ENCODE measurements at regions not wholly inside any gene's neighbourhood (a gene's known extent, or its start where the extent isn't known, plus 50 kb on each side); places are given as distances from the start of the nearest gene placed in this dataset.

DNA sequence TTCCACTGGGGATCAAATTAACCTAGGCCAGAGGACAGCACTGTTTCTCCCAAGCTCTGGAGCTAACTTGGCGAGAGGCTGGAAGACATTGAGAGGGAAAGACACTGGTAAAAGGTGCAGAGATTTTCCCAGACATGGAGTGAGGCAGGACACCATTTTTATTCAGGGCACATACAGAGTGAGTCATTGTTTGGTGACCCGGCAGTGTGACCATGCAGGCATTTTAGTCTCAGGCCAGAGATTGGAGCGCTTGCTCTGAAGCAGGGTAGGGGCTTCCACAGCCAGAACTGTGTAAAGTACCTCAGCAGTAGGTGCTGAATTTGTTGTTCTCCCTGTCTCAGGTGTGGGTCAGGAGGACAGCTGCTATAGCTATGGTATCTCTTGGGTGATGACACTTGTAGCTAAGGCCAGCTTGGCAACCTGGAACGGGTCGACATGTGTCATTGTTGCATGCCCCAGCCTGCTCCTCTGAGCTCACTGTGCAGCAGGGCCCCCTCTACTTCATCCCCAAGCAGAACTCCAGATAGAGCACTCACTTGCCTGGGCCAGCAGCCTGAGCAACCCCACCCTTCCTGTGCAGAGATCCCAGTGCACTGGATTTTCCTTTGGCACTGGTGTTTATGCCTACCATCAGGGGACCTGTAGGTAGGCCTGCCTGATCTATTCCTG lies 79.8 kb upstream of the ATP8A1 start:
- Histone ChIP-seq H3K9me1 (ENCODE audit: insufficient read depth, low read length) (no peaks in the 10 kb centered on the region), H3K4me3 (ENCODE audit: insufficient read depth, low read depth, low read length) (no peak overlapping the region), H3K4me2 (ENCODE audit: low read depth, low read length) (no peak overlapping the region), H2AFZ (replicated peaks; ENCODE audit: low read length, poor library complexity) (no peak overlapping the region), H3K18ac (ENCODE audit: low read depth, low read length) (no peak overlapping the region), H2BK120ac (ENCODE audit: low read depth, low read length) (no peak overlapping the region), H3K36me3 (ENCODE audit: control insufficient read depth, insufficient read depth, low read length) (no peaks in the 10 kb centered on the region), H3K27me3 (ENCODE audit: control insufficient read depth, insufficient read depth, low read length) (no peaks in the 10 kb centered on the region), H3K23ac (ENCODE audit: low read depth, low read length) (no peak overlapping the region), H2AK5ac (ENCODE audit: low read depth, low read length) (no peak overlapping the region), H3K9ac (ENCODE audit: low read depth, low read length) (no peak overlapping the region), H3K4me1 (ENCODE audit: control insufficient read depth, insufficient read depth, low read length) (no peaks in the 10 kb centered on the region), H2AK9ac (replicated peaks; ENCODE audit: low read depth, low read length, poor library complexity) (no peak overlapping the region), H3K4ac (ENCODE audit: low read depth, low read length) (no peak overlapping the region), H2BK5ac (ENCODE audit: low read depth, low read length, poor library complexity, severe bottlenecking) (no peak overlapping the region), H2BK15ac (ENCODE audit: low read depth, low read length) (no peak overlapping the region), H4K8ac (ENCODE audit: low read depth in 2 of 2, low read length in 2 of 2) (no peak overlapping the region), H3K27ac (ENCODE audit: insufficient read depth, low read length) (no peak overlapping the region), H3K79me1 (ENCODE audit: low read depth in 1 of 2, low read length in 2 of 2) (no peaks in the 10 kb centered on the region), H4K5ac (ENCODE audit: low read depth, low read length) (no peak overlapping the region), H4K20me1 (ENCODE audit: insufficient read depth, low read length) (no peaks in the 10 kb centered on the region), H3K14ac (replicated peaks; ENCODE audit: low read depth, low read length) (no peak overlapping the region), H4K91ac (ENCODE audit: insufficient read depth, low read depth, low read length) (no peak overlapping the region), H3K9me3 (ENCODE audit: control insufficient read depth, insufficient read depth, low read length) (peaks cover 2% of the 10 kb centered on the region; the same call in 1 of the 2 replicates), H3K56ac (ENCODE audit: extremely low read depth, insufficient read depth, low read length) (no peak overlapping the region), H2BK20ac (ENCODE audit: low read depth, low read length) (no peak overlapping the region)
- no TSS peak for BruUV-seq (replicated peaks)
- in situ Hi-C loops (cut with MboI; ENCODE audit: low sequenced_read_pairs) = no loop called here
- WGBS, 2 experiments (ENCODE audit: extremely low coverage in 2 of 2, insufficient read length in 1 of 2) = no CpG with 5 or more reads among the region's 5 CpGs
- ATAC-seq (ENCODE audit: low read depth) = no peak
- TF ChIP-seq MAZ (IDR thresholded peaks at IDR 0.05; ENCODE audit: borderline replicate concordance, low read depth, low read length) = no peak
- TF ChIP-seq, protein P1, sequence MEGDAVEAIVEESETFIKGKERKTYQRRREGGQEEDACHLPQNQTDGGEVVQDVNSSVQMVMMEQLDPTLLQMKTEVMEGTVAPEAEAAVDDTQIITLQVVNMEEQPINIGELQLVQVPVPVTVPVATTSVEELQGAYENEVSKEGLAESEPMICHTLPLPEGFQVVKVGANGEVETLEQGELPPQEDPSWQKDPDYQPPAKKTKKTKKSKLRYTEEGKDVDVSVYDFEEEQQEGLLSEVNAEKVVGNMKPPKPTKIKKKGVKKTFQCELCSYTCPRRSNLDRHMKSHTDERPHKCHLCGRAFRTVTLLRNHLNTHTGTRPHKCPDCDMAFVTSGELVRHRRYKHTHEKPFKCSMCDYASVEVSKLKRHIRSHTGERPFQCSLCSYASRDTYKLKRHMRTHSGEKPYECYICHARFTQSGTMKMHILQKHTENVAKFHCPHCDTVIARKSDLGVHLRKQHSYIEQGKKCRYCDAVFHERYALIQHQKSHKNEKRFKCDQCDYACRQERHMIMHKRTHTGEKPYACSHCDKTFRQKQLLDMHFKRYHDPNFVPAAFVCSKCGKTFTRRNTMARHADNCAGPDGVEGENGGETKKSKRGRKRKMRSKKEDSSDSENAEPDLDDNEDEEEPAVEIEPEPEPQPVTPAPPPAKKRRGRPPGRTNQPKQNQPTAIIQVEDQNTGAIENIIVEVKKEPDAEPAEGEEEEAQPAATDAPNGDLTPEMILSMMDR (conservative IDR thresholded peaks at IDR 0.05; ENCODE audit: low read depth, low read length) = no peak
- TF ChIP-seq BHLHE40 (IDR thresholded peaks at IDR 0.05; ENCODE audit: low read depth, low read length) = no peak
- TF ChIP-seq MAFK (IDR thresholded peaks at IDR 0.05; ENCODE audit: low read depth, low read length) = no peak
- TF ChIP-seq RAD21 (IDR thresholded peaks at IDR 0.05; ENCODE audit: low read length) = no peak
- TF ChIP-seq NFE2L2 (IDR thresholded peaks at IDR 0.05; ENCODE audit: low read depth, low read length) = no peak
- TF ChIP-seq MXI1 (IDR thresholded peaks at IDR 0.05; ENCODE audit: borderline replicate concordance, low read depth, low read length) = no peak
- no peak for TF ChIP-seq POLR2A (IDR thresholded peaks at IDR 0.05; ENCODE audit: low read depth, low read length)
- TF ChIP-seq CHD1 (IDR thresholded peaks at IDR 0.05; ENCODE audit: low read depth, low read length) = no peak
- no peak for TF ChIP-seq CEBPB (IDR thresholded peaks at IDR 0.05; ENCODE audit: low read depth, low read length)
- TF ChIP-seq RFX5 (IDR thresholded peaks at IDR 0.05; ENCODE audit: low read depth, low read length) = no peak
- TF ChIP-seq RCOR1 (IDR thresholded peaks at IDR 0.05; ENCODE audit: insufficient replicate concordance, low read length) = no peak
- DNase-seq = no peak
- intact Hi-C loops (cut with micrococcal nuclease) = no loop called here
- POLR2A ChIA-PET (ENCODE audit: unreplicated experiment) = no interaction called here
- CTCF ChIA-PET = no interaction called here
- dilution Hi-C loops (cut with HindIII; ENCODE audit: low sequenced_read_pairs, unreplicated experiment) = no loop called here

All from IMR-90 (cell line).